H9 (cell line): ENCODE measurements at regions not wholly inside any gene's neighbourhood (a gene's known extent, or its start where the extent isn't known, plus 50 kb on each side); places are given as distances from the start of the nearest gene placed in this dataset.

Experiments
- DNase-seq: peaks from one replicate; pipeline ENCODE4 v3.0.0-alpha.2; 2017
- H2AFZ ChIP-seq: one replicate; pipeline ENCODE4 v1.6.1; 2013; ENCODE audit warnings: mild to moderate bottlenecking, low read length, control low read depth, moderate library complexity
- H2AK5ac ChIP-seq: 2 replicates; pipeline ENCODE4 v1.6.1; 2013; ENCODE audit warnings: low read length, control low read depth, mixed read lengths; ENCODE audit not compliant: insufficient read length
- H2BK120ac ChIP-seq: one replicate; pipeline ENCODE4 v1.6.1; 2013; ENCODE audit warnings: low read depth, mild to moderate bottlenecking, low read length, control low read depth, inconsistent platforms; ENCODE audit not compliant: poor library complexity, severe bottlenecking
- H2BK12ac ChIP-seq: 2 replicates; pipeline ENCODE4 v1.6.1; 2013; ENCODE audit warnings: low read length, control low read depth, mixed read lengths, low read depth; ENCODE audit not compliant: insufficient read length
- H2BK15ac ChIP-seq: 2 replicates; pipeline ENCODE4 v1.6.1; 2013; ENCODE audit warnings: low read depth, low read length, control low read depth
- H2BK20ac ChIP-seq: one replicate; pipeline ENCODE4 v1.6.1; 2013; ENCODE audit warnings: low read depth, mild to moderate bottlenecking, low read length, control low read depth, inconsistent platforms; ENCODE audit not compliant: poor library complexity, severe bottlenecking
- H2BK5ac ChIP-seq: 2 replicates; pipeline ENCODE4 v1.6.1; 2013; ENCODE audit warnings: low read length, control low read depth, mixed read lengths; ENCODE audit not compliant: insufficient read length
- H3K14ac ChIP-seq: 2 replicates; pipeline ENCODE4 v1.6.1; 2013; ENCODE audit warnings: low read length, control low read depth; ENCODE audit not compliant: insufficient read depth
- H3K18ac ChIP-seq: 2 replicates; pipeline ENCODE4 v1.6.1; 2013; ENCODE audit warnings: low read depth, mild to moderate bottlenecking, mixed read lengths, low read length, control low read depth; ENCODE audit not compliant: insufficient read length
- H3K23ac ChIP-seq: 2 replicates; pipeline ENCODE4 v1.6.1; 2013; ENCODE audit warnings: low read length, control low read depth, mixed read lengths, low read depth; ENCODE audit not compliant: insufficient read length
- H3K23me2 ChIP-seq: 2 replicates; pipeline ENCODE4 v1.6.1; 2013; ENCODE audit warnings: low read depth, mild to moderate bottlenecking, mixed read lengths, low read length, control low read depth; ENCODE audit not compliant: insufficient read length, poor library complexity, severe bottlenecking
- H3K27ac ChIP-seq: 2 replicates; pipeline ENCODE4 v1.5.1; 2013; ENCODE audit warnings: low read length, control low read depth, mixed read lengths, low read depth; ENCODE audit not compliant: insufficient read length
- H3K27me3 ChIP-seq: 2 replicates; pipeline ENCODE4 v1.6.1; 2013; ENCODE audit warnings: low read length, control low read depth, inconsistent platforms; ENCODE audit not compliant: insufficient read depth
- H3K4ac ChIP-seq: 2 replicates; pipeline ENCODE4 v1.6.1; 2013; ENCODE audit warnings: low read depth, mild to moderate bottlenecking, control low read depth, inconsistent platforms, low read length, moderate library complexity
- H3K4me1 ChIP-seq: 2 replicates; pipeline ENCODE4 v1.6.1; 2013; ENCODE audit warnings: low read length, control low read depth, inconsistent platforms; ENCODE audit not compliant: insufficient read depth
- H3K4me2 ChIP-seq: 2 replicates; pipeline ENCODE4 v1.6.1; 2013; ENCODE audit warnings: low read length, control low read depth, mixed read lengths; ENCODE audit not compliant: insufficient read length, insufficient read depth
- H3K56ac ChIP-seq: 2 replicates; pipeline ENCODE4 v1.6.1; 2013; ENCODE audit warnings: low read depth, mild to moderate bottlenecking, mixed read lengths, low read length, control low read depth; ENCODE audit not compliant: insufficient read length
- H3K79me1 ChIP-seq: 2 replicates; pipeline ENCODE4 v1.6.1; 2013; ENCODE audit warnings: low read depth, mild to moderate bottlenecking, moderate library complexity, low read length, control low read depth, inconsistent platforms; ENCODE audit not compliant: insufficient read depth, poor library complexity, severe bottlenecking
- H3K79me2 ChIP-seq: 2 replicates; pipeline ENCODE4 v1.6.1; 2013; ENCODE audit warnings: low read length, control low read depth, inconsistent platforms; ENCODE audit not compliant: insufficient read depth
- H3K9ac ChIP-seq: 2 replicates; pipeline ENCODE4 v1.6.1; 2013; ENCODE audit warnings: low read length, control low read depth, mixed read lengths; ENCODE audit not compliant: insufficient read length; ENCODE audit errors: extremely low read depth
- H3K9me3 ChIP-seq: one replicate; pipeline ENCODE4 v1.6.1; 2013; ENCODE audit warnings: low read depth, low read length, inconsistent platforms; ENCODE audit not compliant: control insufficient read depth
- H3T11ph ChIP-seq: one replicate; pipeline ENCODE4 v1.6.1; 2013; ENCODE audit warnings: mild to moderate bottlenecking, low read length, control low read depth, inconsistent platforms
- H4K20me1 ChIP-seq: one replicate; pipeline ENCODE4 v1.6.1; 2013; ENCODE audit not compliant: control insufficient read depth, insufficient read length, insufficient read depth
- H4K5ac ChIP-seq: 2 replicates; pipeline ENCODE4 v1.6.1; 2013; ENCODE audit warnings: low read depth, mild to moderate bottlenecking, mixed read lengths, low read length, control low read depth; ENCODE audit not compliant: insufficient read length
- H4K8ac ChIP-seq: replicated peaks from 2 replicates; pipeline ENCODE4 v1.6.1; 2013; ENCODE audit warnings: low read length, control low read depth, mixed read lengths, low read depth; ENCODE audit not compliant: insufficient read length
- H4K91ac ChIP-seq: 2 replicates; pipeline ENCODE4 v1.6.1; 2013; ENCODE audit warnings: low read depth, mild to moderate bottlenecking, moderate library complexity, mixed read lengths, low read length, control low read depth; ENCODE audit not compliant: insufficient read length
- H3K27ac Mint-ChIP-seq, 3 experiments: 2 replicates in 2 of 3; 3 replicates in 1 of 3; pipeline ENCODE4 v1.8.0; 2020 to 2021; ENCODE audit warnings: mixed read lengths in 3 of 3, mild to moderate bottlenecking in 1 of 3, moderate library complexity in 1 of 3
- H3K27me3 Mint-ChIP-seq: 2 replicates; pipeline ENCODE4 v1.8.0; 2021; ENCODE audit warnings: low read depth, mild to moderate bottlenecking, moderate library complexity, mixed read lengths
- H3K36me3 Mint-ChIP-seq, 3 experiments: 2 replicates in 2 of 3; 3 replicates in 1 of 3; pipeline ENCODE4 v1.8.0; 2020 to 2021; ENCODE audit warnings: low read depth in 3 of 3, mixed read lengths in 3 of 3; ENCODE audit not compliant: insufficient read depth in 1 of 3
- H3K4me1 Mint-ChIP-seq, 2 experiments: 2 replicates each; pipeline ENCODE4 v1.8.0; 2020; ENCODE audit warnings: mixed read lengths in 2 of 2
- H3K4me3 Mint-ChIP-seq, 2 experiments: 2 replicates in 1 of 2; 3 replicates in 1 of 2; pipeline ENCODE4 v1.8.0; 2020 to 2021; ENCODE audit warnings: mild to moderate bottlenecking in 2 of 2, mixed read lengths in 2 of 2, moderate library complexity in 1 of 2
- H3K9me3 Mint-ChIP-seq, 2 experiments: 2 replicates in 1 of 2; 3 replicates in 1 of 2; pipeline ENCODE4 v1.8.0; 2020; ENCODE audit warnings: mild to moderate bottlenecking in 2 of 2, mixed read lengths in 2 of 2, moderate library complexity in 1 of 2
- WGBS: extraction: QIAGEN DNeasy Blood & Tissue Kit; methylation state at CpG from one replicate; pipeline ENCODE4 v1.1.7; 2013; ENCODE audit warnings: missing lambda C conversion rate, low lambda C conversion rate, mixed read lengths; ENCODE audit not compliant: insufficient read length; ENCODE audit errors: extremely low coverage; 5-methylcytosine and 5-hydroxymethylcytosine counted together
- TF ChIP-seq, protein P1 (sequence below): fragments of 200-600 bp; sonication (generic); conservative IDR thresholded peaks from 3 replicates; pipeline ENCODE4 v1.8.0; 2021; ENCODE audit warnings: antibody characterized with exemption, mild to moderate bottlenecking

DNA sequence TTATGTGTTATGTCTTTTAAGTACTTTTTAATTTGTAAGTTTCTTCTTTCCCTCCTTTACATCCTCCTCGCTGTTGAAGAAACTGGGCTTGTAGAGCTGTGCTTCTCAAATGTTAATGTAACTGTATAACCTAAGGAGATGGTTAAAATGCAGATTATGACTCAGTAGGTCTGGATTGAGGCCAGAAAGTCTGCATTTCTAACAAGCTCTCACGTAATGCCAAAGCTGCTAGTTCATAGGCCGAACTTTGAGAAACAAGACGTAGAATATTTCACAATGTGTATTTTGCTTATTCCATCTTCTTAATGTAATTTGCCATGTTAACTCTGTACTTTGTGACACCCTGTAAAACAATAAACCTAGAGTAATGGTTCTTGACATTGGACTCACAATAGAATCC lies 193.3 kb upstream of the SYT1 start:
- H3K4me1 Mint-ChIP-seq: no peaks in the 10 kb centered on the region
- no peak overlapping the region for H2AK5ac ChIP-seq
- H4K5ac ChIP-seq: no peak overlapping the region
- H4K91ac ChIP-seq: no peak overlapping the region
- DNase-seq: no peak
- H3K27me3 ChIP-seq: no peaks in the 10 kb centered on the region
- H3K79me2 ChIP-seq: no peaks in the 10 kb centered on the region
- H2AFZ ChIP-seq: no peak overlapping the region
- no peak overlapping the region for H2BK120ac ChIP-seq
- H3K4me3 Mint-ChIP-seq: no peak overlapping the region
- H3K23ac ChIP-seq: no peak overlapping the region
- no peaks in the 10 kb centered on the region for H3K4me1 ChIP-seq
- H3K36me3 Mint-ChIP-seq: no peaks in the 10 kb centered on the region
- H3K56ac ChIP-seq: no peak overlapping the region
- no peaks in the 10 kb centered on the region for H4K20me1 ChIP-seq
- no peak overlapping the region for H3K27ac Mint-ChIP-seq
- H3T11ph ChIP-seq: no peak overlapping the region
- no peak overlapping the region for H3K27ac ChIP-seq
- peaks cover 40% of the 10 kb centered on the region for H3K27me3 Mint-ChIP-seq
- no peak overlapping the region for H2BK12ac ChIP-seq
- no peaks in the 10 kb centered on the region for H3K79me1 ChIP-seq
- H3K4me2 ChIP-seq: no peak overlapping the region
- H2BK20ac ChIP-seq: no peak overlapping the region
- WGBS: no CpG with 5 or more reads among the region's 4 CpGs
- no peaks in the 10 kb centered on the region for H3K9me3 Mint-ChIP-seq
- TF ChIP-seq, protein P1, sequence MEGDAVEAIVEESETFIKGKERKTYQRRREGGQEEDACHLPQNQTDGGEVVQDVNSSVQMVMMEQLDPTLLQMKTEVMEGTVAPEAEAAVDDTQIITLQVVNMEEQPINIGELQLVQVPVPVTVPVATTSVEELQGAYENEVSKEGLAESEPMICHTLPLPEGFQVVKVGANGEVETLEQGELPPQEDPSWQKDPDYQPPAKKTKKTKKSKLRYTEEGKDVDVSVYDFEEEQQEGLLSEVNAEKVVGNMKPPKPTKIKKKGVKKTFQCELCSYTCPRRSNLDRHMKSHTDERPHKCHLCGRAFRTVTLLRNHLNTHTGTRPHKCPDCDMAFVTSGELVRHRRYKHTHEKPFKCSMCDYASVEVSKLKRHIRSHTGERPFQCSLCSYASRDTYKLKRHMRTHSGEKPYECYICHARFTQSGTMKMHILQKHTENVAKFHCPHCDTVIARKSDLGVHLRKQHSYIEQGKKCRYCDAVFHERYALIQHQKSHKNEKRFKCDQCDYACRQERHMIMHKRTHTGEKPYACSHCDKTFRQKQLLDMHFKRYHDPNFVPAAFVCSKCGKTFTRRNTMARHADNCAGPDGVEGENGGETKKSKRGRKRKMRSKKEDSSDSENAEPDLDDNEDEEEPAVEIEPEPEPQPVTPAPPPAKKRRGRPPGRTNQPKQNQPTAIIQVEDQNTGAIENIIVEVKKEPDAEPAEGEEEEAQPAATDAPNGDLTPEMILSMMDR: no peak
- no peaks in the 10 kb centered on the region for H3K9me3 ChIP-seq
- H3K4ac ChIP-seq: no peak overlapping the region
- H3K9ac ChIP-seq: no peak overlapping the region
- no peak overlapping the region for H4K8ac ChIP-seq
- H3K18ac ChIP-seq: no peak overlapping the region
- no peak overlapping the region for H3K14ac ChIP-seq
- no peak overlapping the region for H2BK5ac ChIP-seq
- no peak overlapping the region for H2BK15ac ChIP-seq
- H3K23me2 ChIP-seq: no peaks in the 10 kb centered on the region
